ENCODE measurements at regions not wholly inside any gene's neighbourhood (a gene's known extent, or its start where the extent isn't known, plus 50 kb on each side); places are given as distances from the start of the nearest gene placed in this dataset.
"Not testable (repeated sequence)": the region's sequence is repeated elsewhere in the genome, so short reads cannot be mapped to it uniquely, and the experiment has no call there.

DNA sequence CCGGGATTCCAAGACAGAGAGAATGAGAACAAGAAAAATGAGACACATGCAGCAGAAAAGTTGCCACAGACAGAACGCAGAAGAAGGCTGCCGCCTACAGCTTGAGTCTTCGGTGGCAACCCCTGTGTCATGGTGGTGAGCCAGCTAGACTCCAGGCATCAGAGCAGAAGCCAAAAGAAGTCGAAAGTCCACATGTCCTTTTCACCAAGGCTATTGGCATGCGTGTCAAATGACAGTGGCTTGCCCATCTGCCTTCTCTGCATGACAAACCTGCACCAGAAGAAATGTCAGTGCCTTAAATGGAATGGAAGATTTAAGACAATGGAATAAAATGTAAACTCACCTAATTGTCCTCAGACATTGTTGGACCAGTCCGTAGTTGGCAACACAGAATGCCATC lies 93.9 kb upstream of the NPSR1 start:
- Mint-ChIP-seq H3K27me3 (ENCODE audit: low read depth) (no peaks in the 10 kb centered on the region), H3K36me3 (ENCODE audit: low read depth) (no peaks in the 10 kb centered on the region), H3K9me3 (no peaks in the 10 kb centered on the region)

DNA sequence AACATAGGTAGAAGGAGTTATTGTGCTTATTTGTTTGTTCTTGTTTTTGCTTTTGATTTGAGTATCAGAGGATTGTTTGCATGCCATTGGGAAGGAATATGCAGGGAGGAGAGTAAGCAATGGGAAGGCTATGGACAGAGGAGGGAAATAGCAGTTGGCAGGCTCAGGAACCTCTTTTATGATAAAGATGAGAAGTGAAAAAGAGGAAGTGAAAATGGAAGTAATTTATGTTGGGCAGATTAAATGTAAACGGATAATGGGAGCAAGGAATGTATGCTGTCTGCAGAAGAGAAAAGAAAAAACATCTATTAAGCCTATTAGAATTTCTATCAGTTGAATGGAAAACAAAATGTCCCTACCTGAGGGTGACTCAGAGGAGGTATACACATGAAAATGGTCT lies 90.1 kb upstream of the NPSR1 start:
- H3K4me1 Mint-ChIP-seq (ENCODE audit: low read depth) = no peaks in the 10 kb centered on the region
- no peaks in the 10 kb centered on the region for H3K9me3 Mint-ChIP-seq
- H3K36me3 Mint-ChIP-seq (ENCODE audit: low read depth) = no peaks in the 10 kb centered on the region
- H3K4me3 Mint-ChIP-seq = no peak overlapping the region
- no peak overlapping the region for H3K27ac Mint-ChIP-seq
- no peaks in the 10 kb centered on the region for H3K27me3 Mint-ChIP-seq (ENCODE audit: low read depth)

More for the DNA sequence above, 93.9 kb upstream of the NPSR1 start:
- Mint-ChIP-seq H3K4me1 (ENCODE audit: low read depth) (no peaks in the 10 kb centered on the region), H3K27ac (no peak overlapping the region), H3K4me3 (no peak overlapping the region)

DNA sequence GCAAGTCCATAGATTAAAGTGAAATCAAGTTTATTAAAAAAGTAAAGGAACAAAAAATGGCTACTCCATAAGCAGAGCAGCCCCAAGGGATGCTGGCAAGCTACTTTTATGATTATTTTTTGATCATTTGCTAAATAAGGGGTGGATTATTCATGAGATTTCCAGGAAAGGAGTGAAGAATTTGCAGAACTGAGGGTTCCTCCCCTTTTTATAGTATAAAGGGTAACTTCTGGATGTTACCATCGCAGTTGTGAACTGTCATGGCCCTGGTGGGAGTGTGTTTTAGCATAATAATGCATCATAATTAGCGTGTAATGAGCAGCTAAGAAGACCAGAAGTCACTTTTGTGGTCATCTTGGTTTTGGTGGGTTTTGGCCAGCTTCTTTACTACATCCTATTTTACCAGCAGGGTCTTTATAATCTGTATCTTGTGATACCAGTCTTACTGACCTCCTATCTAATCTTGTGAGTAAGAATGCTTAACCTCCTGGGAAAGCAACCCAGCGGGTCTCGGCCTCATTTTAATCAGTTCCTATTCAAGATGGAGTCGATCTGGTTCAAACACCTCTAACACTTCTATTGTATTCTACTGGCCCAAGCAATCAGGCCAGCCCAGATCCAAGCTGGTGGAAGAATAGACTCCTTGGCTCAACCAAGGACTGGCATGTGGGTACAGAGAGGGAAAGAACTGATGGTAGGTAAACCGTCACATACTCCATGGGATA lies 87.9 kb upstream of the NPSR1 start:
- Mint-ChIP-seq H3K27me3 (ENCODE audit: low read depth) (no peaks in the 10 kb centered on the region), H3K9me3 (peaks cover 6% of the 10 kb centered on the region), H3K4me1 (ENCODE audit: low read depth) (no peaks in the 10 kb centered on the region), H3K4me3 (no peak overlapping the region), H3K36me3 (ENCODE audit: low read depth) (no peaks in the 10 kb centered on the region), H3K27ac (no peak overlapping the region)

DNA sequence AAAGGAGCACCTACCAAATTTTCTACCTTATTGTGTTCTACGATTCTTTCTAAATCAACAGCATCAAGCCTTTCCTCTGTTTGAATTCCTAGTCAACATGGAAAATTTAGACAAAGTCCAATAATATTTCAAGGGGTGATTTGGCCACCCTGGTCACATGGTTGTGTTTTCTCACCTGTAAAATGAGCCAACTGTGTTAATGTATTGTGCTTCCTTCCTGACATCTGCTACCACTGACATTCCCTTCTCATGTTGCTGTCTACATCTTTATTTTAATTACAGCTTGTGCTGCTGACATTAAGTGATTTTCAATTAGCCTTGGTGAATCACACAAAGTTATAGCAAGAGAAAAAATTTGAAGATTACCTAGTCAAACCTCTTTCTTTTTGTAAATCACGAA lies 83.0 kb upstream of the NPSR1 start:
- Mint-ChIP-seq H3K4me3 (no peak overlapping the region), H3K4me1 (ENCODE audit: low read depth) (no peaks in the 10 kb centered on the region), H3K36me3 (ENCODE audit: low read depth) (no peaks in the 10 kb centered on the region), H3K9me3 (peaks cover 24% of the 10 kb centered on the region), H3K27me3 (ENCODE audit: low read depth) (no peaks in the 10 kb centered on the region), H3K27ac (no peak overlapping the region)

DNA sequence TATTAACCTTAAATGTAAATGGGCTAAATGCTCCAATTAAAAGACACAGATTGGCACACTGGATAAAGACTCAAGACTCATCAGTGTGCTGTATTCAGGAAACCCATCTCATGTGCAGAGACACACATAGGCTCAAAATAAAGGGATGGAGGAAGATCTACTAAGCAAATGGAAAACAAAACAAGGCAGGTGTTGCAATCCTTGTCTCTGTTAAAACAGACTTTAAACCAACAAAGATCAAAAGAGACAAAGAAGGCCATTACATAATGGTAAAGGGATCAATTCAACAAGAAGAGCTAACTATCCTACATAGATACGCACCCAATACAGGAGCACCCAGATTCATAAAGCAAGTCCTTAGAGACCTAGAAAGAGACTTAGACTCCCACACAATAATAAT lies 80.1 kb upstream of the NPSR1 start:
- peaks cover 24% of the 10 kb centered on the region for H3K9me3 Mint-ChIP-seq
- H3K4me3 Mint-ChIP-seq; H3K36me3 Mint-ChIP-seq (ENCODE audit: low read depth); H3K27me3 Mint-ChIP-seq (ENCODE audit: low read depth); H3K4me1 Mint-ChIP-seq (ENCODE audit: low read depth); H3K27ac Mint-ChIP-seq: not testable (repeated sequence)

DNA sequence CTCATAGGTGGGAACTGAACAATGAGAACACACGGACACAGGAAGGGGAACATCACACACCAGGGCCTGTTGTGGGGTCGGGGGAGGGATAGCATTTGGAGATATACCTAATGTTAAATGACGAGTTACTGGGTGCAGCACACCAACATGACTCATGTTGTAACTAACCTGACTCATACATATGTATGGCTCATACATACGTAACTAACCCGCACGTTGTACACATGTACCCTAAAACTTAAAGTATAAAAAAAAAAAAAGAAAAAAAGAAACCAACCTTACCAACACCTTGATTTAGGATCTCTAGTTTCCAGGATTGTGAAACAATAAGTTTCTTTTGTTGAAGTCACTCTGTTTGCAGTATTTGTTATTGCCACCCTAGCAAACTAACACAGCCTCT lies 76.3 kb upstream of the NPSR1 start:
- peaks cover 12% of the 10 kb centered on the region for H3K9me3 Mint-ChIP-seq
- H3K27me3 Mint-ChIP-seq (ENCODE audit: low read depth); H3K36me3 Mint-ChIP-seq (ENCODE audit: low read depth); H3K4me3 Mint-ChIP-seq; H3K4me1 Mint-ChIP-seq (ENCODE audit: low read depth); H3K27ac Mint-ChIP-seq: not testable (repeated sequence)

DNA sequence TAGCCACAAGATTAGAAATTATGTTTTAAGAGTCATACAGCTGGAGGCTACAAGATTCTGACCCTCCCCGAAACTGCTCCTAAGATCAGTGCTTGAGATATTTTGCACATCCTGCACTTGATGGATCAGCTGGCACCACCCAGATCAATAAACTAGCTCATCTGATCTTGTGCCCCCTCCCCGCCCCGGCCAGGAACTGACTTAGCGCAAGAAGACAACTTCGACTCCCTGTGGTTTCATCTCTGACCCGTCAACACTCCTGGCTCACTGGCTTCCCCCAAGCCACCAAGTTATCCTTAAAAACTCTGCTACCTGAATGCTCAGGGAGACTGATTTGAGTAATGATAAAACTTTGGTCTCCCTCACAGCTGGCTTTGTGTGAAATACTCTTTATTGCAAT lies 73.5 kb upstream of the NPSR1 start:
- Mint-ChIP-seq H3K4me3 (no peak overlapping the region), H3K9me3 (no peaks in the 10 kb centered on the region), H3K36me3 (ENCODE audit: low read depth) (no peaks in the 10 kb centered on the region), H3K27ac (no peak overlapping the region), H3K4me1 (ENCODE audit: low read depth) (no peaks in the 10 kb centered on the region), H3K27me3 (ENCODE audit: low read depth) (no peaks in the 10 kb centered on the region)

DNA sequence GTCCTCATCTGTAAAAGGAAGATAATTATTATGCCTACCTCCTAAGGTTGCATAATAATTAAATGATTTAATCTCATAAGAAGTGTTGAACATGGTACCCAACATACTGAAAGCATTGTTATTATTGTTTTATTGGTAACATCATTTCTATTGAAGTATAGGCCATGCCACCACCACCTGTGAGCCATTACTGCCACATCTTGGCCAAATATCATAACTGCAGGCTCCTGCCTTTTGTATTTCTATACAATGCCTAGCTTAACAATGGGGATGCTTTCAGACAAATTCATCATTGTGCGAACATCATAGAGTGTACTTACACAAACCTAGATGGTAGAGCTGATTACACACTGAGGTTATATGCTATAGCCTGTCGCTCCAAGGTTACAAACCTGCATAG lies 61.1 kb upstream of the NPSR1 start:
- H3K4me3 Mint-ChIP-seq = no peak overlapping the region

DNA sequence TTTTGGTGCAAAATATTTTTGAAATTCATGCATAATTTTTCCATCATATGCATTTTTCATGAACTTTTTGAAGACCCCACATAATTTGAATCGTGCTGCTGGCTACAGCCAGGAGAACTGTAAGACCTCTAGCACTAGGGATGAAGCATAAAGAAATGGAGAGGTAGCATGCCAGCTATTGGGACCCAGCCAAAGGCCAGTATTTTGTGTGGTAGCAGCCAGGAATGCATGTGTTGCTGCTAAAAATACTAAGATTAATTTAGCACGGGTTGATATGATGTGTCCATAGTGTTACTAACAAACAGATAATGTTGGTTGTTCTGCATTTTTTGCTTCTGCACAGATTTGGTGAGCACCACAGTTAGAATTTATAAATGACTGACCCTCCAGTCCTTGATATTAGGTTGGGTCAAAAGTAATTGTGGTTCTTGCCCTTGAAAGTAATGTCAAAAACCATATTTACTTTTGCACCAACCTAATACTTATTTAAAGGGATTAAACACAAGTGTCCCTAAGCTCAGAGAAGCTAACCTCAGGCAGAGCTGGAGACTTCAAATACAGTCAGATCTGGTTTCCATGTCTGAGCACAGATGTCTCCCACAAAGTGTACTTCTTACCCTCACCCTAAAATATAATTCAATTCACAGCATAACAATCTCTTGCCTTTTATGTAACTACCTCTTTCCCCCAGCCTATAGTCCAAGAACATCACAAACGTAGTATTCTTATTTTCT lies 54.1 kb upstream of the NPSR1 start:
- H3K9me3 Mint-ChIP-seq = peaks cover 3% of the 10 kb centered on the region
- H3K4me1 Mint-ChIP-seq (ENCODE audit: low read depth) = no peaks in the 10 kb centered on the region
- no peaks in the 10 kb centered on the region for H3K36me3 Mint-ChIP-seq (ENCODE audit: low read depth)
- no peaks in the 10 kb centered on the region for H3K27me3 Mint-ChIP-seq (ENCODE audit: low read depth)
- no peak overlapping the region for H3K27ac Mint-ChIP-seq
- H3K4me3 Mint-ChIP-seq = no peak overlapping the region

More for the DNA sequence above, 61.1 kb upstream of the NPSR1 start:
- H3K27me3 Mint-ChIP-seq (ENCODE audit: low read depth) = no peaks in the 10 kb centered on the region
- no peak overlapping the region for H3K27ac Mint-ChIP-seq
- H3K4me1 Mint-ChIP-seq (ENCODE audit: low read depth) = no peaks in the 10 kb centered on the region
- no peaks in the 10 kb centered on the region for H3K36me3 Mint-ChIP-seq (ENCODE audit: low read depth)
- H3K9me3 Mint-ChIP-seq = no peaks in the 10 kb centered on the region
